ENCODE measurements at regions not wholly inside any gene's neighbourhood (a gene's known extent, or its start where the extent isn't known, plus 50 kb on each side); places are given as distances from the start of the nearest gene placed in this dataset.
"Not testable (repeated sequence)": the region's sequence is repeated elsewhere in the genome, so short reads cannot be mapped to it uniquely, and the experiment has no call there.

DNA sequence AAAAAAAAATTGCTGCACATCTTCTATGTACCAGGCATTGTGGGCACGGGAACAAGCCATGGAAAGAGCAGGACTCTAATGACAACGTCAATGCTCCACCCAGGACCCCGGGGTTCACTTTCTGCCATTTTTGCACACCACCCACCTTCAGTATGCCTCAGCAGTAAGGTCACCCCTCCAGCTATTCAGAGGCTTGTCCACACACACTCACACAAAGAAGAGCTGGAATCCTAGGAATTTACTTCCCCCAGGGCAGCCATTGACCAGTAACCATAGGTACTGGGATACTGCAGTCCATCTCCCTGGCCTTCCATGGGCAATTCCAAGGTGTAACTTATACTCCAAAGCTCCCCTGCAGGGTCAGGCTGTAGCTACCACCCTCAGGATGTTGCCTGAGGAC is 170.8 kb downstream of the SUCLG1 start:
- DNase-seq (ENCODE audit: low read depth) = no peak

DNA sequence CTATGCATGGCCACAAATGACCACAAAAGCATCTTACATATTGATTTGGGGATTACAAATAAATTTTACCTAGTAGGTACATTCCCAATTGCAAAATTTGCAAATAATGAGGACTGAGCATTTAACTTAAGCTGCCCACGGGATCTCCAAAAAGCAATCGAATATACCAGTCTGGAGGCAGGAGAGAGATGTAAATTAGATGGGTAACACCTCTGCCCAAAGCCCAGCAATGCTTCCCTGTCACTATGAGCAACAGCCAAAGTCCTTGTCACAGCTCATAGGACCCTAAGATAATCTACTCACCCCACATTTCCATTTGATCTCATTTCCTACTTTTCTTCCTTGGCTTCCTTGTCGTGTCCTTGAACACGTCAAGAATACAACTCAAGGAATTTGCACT is 172.2 kb downstream of the SUCLG1 start:
- no peak for DNase-seq (ENCODE audit: low read depth)

DNA sequence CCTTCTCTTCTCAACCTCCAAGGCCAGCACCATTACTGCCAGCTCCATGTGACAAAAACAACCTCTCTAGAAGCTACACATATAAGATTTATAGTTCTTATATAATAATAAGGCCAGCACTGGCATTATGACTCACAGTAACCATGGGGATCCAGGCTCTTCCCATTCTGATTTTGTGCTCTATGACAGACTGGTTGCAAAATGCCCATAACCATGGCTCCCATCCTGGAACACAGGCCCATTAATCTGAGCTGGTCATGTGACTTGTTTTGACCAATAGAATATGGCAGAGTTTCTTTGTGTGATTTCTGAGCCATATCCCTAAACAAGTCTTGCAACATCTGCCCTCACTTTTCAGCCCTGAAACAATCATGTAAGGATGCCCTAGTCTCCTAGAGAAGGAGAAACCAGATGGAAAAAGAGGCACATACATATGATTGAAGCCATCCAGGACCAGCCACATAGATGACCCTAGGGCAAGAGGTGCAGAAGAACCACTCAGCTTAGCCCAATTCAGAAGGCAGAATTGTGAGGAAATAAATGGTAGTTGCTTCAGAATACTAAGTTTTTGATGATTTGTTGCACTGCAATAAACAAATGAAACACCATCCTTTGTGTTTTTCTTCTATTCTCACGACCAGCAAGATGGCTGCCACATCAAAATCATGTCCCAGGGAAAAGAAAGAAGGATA is 173.9 kb downstream of the SUCLG1 start:
- no peak for DNase-seq (ENCODE audit: low read depth)

DNA sequence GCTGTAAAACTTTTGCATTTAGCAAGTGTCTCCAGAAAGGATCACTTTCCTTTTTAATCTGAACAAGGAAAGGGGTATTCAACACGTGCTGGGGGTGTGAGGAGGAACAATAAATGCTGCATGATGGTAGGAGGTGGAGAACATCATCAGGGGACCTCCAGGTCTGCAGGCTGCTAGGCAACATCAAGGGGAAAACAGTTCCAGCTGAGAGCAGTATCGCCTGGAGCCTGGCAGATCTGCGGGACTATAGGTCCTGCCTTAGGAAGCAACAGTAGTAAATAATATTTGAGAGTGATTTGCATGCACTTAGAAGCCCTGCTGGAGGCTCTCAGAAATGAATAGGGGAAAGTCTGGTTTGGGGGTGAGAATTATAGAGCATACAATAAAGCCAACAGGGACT is 175.6 kb downstream of the SUCLG1 start:
- no peak for DNase-seq (ENCODE audit: low read depth)

DNA sequence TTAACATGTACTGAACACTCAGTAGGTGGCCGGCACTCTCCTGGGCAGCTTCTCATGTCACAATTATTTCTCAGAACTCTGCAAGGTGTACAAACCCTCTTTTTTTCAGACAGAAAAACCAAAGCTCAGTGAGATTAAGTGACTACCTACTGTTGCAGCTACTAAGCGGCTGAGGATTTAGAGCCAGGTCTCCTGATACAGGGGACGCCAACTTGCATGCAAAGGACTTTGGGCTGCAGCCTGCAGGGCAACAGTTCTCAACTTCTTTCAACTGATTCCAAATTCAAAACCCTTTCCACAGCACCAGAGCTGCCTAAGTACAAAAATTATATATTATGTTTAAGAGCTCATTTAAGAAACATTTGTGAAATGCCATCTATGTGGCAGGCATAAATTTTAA is 177.6 kb downstream of the SUCLG1 start:
- no peak for DNase-seq (ENCODE audit: low read depth)

DNA sequence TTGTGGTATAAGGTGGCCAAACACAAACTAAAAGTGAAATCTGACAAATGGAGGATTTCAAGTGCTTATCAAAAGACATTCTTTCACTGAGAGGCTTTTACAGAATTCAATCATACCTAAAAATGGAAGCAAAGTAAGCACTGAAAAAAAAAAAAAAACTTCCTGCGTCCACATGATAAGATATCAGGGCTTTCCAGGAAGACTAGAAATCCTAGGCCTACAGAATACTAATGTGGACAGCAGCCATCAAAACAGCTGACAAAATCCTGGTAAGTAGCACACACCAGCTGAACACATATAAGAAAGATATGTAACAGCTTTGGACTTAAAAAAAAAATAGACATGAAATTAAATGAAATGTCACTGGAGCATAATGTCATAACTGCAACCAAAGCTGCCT is 178.2 kb downstream of the SUCLG1 start:
- DNase-seq (ENCODE audit: low read depth) = no peak

DNA sequence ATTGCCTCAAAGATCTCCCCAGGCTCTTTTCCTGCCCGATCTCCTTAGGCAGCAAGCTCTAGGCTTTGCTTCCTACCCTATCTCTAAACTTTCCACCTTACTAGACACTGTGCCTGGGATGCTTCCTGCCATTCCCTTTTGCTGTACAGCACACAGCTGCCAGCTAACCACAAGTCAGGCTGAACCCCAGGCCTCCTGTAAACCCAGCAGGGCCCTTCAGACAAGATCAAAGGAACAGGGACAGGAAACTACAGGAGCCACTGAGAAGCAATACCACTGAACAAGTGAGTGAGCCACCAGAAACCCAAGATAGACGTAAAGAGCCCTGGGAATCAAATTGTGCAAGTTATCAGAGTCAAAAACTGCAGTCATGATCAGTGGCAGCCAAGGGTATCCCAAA is 180.7 kb downstream of the SUCLG1 start:
- DNase-seq (ENCODE audit: low read depth) = no peak

DNA sequence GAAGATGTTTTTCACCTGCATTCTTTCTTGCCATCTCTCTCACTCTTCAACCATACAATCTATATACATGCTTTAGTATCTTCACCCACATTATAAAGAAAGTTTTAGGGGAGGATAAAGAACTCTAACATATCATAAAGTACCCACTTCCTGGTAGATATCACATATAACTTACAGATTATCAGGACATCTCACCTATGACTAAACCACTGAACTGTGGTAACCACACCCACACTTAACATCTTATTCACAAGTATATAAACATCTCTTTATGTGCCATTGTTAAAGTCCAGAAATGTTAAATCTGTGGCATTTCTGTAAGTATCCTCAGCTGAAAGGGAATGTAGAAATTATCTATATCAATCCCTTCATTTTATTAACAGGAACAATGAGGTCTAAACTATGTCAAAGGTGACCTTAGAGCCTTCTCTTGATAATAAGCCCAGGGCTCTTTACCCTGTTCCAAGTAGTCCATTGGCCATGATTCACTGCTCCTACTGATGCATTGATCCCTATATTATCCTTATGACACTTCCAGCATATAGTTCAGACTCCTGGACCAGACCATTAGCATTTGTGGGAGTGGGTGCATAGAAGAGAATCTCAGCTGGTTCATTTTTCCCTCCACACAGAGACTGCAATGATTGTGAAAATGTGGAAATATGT is 182.4 kb downstream of the SUCLG1 start:
- DNase-seq (ENCODE audit: low read depth) = no peak

DNA sequence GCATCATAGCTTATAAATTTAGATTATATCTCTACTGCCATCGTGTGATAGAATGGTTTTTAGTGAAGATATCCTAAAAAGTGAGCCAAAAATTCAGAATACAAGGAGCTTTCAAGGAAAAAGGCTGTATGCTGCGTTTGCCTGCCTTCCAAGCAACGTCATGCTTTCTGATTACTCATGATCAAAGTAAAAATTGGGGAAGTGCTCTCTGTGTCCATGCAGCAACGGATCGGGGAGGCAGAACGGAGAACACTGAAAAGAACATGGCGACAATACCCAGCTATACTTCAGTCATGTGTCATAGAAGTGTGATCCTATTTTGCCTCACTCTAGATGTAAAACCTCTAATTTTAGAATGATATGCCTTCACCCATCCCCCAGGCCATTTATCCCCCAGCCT is 185.7 kb downstream of the SUCLG1 start:
- no peak for DNase-seq (ENCODE audit: low read depth)

DNA sequence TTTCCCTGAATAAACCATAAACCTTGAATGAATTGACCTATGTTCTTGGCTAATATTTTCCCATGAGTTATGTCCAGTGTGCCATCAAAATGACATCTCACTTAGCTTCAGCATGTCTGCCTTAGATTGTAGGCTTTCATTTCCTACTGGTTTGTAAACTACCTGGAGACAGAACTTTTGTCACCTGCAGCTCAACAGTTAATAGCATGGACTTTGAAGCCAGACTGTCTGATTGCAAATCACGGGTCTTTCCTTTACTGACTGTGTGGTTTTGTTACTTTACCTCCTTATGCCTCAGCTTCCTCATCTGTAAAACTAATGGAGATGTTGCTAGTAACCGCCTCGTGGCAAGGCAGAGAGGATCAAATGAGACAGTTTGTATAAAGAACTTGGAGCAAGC is 187.1 kb downstream of the SUCLG1 start:
- DNase-seq (ENCODE audit: low read depth) = no peak

DNA sequence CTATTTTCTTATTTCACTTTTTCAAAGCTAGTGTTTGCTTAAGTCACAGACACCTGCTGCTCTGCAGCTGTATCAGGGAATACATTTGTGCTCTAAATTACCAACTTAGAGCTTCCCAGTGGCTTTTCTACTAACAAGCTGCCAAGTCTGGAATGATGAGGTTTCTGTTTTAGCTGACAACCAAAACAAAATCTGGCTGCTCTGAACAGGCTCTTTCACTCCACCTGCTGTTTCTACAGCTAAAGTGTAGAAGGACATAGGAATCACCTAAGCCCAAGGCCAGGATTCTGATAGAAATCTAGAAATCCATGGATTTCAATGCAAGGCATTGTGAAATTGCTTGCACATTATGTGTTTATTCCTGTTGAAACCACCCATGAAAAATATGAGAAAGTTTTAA is 201.2 kb downstream of the SUCLG1 start:
- no peak for DNase-seq (ENCODE audit: low read depth)

DNA sequence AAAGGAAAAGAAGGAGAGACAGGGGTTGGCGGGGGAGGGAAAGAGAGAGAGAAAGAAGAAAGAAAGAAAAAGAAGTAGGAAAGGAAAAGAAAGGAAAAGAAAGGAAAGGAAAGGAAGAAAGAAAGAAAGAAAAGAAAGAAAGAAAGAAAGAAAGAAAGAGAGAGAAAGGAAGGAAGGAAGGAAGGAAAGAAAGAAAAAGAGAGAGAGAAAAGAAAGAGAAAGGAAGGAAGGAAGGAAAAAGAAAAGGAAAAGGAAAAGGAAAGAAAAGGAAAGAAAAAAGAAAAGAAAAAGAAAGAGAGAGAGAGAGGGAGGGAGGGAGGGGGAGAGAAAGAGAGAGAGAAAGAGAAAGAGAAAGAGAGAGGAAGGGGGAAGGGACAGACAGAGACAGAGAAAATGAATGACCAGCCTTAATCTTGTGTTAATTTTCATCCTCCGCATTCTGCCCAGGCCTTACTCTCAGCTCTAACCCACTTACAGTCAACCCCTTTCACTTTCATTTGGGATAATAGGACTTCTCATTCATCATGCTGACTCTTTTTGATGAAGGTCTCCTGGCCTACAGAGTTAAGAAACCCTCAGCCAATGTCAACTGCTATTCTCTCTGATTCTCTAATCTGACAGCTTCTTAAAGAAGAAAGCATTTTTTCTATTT is 207.3 kb downstream of the SUCLG1 start:
- DNase-seq (ENCODE audit: low read depth) = no peak

DNA sequence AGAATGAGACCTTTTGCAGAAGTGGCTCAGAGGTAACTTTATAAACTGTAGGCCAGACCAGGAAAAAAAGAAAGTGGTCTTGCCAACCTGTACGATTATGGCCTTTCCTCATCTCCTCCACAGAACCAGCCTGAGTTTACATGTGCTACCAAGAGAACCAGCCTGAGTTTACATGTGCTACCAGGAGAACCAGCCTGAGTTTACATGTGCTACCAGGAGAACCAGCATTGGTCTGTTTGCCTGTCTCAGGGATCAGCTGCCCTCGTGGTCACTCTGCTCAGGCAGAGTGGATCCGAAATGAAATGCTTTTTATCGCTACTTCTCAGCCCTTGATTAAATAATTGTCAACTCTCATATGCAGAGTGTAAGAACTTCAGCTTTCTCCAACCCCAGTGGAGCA is 209.9 kb downstream of the SUCLG1 start:
- no peak for DNase-seq (ENCODE audit: low read depth)

DNA sequence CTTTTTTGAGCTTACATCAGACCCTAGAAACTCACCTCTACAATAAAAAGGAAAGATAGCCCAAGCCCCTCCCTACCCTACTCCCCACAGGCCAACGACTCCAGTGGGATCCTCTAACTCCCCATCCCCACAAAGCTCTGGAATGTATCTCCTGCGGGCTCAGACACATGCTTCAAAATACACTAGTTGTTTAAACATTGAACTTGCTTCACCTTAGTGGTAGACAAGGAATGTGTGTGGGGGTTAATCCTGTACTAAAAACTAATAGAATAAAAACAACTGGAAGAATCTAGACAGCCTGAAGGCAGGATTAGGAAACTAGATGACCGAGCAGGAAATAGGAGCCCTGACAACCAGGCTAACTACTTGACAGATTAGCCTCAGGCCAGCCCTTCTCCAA is 211.5 kb downstream of the SUCLG1 start:
- DNase-seq (ENCODE audit: low read depth) = no peak

DNA sequence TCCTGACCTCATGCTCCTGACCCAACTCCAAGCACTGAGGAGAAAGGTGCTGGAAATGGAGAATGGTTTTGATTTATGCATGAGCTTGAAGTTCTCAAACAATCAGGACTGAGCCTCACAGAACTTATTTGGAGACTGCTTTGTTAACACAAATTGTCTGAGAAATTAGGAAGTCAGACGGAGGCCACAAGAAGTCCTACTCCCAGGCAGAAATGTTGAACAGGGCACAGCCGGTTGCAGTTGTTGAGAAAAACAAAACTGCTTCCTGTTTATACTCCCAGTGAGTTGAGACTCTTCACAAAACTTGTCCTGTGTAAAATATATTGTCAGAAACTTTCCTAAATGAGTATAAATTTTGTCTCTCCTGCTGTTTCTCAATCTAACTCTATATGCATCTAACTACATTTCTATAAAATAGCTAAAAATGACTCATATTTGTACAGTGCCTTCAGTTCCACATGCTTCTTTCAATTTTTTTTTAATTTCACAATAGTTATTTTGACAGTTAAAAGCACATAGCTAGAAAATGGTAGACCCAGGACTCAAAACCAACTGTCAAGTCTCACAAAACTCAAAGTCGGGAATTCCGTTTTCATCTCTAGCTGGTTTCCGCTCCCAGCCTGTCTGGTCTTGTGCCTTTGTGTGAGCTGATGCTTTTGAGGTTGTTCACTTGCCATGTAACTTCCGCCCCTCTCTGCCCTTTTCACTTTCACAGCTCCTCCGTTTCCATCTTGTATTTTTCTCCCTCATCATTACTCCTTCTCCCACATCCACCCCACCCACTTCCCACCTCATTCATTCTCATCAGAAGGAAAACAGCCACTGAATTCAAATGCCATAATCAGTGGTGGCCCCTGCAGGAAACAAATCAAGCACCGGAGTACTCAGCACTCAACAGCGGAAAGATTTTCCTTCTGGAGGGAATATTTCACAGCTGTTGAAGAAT is 215.0 kb downstream of the SUCLG1 start:
- DNase-seq (ENCODE audit: low read depth) = no peak

DNA sequence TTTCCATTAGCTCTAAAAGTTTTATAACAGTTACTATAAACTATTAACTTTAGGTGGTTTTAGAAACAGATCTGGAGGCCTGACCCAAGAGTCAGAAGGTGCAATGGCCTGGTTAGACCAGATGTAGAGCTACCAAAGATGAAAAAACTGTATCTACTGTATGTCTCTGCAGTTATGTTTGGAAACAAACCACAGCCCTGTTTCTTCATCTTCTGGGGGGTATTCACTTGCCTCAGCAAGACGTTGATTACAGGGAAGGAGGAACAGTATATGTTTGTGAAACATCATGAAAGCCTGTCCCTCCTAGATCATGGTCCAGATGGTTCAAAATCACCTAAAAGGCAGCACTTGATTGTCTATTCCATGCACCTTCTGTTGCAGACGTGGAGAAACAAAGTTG is 220.2 kb downstream of the SUCLG1 start:
- DNase-seq (ENCODE audit: low read depth) = no peak

DNA sequence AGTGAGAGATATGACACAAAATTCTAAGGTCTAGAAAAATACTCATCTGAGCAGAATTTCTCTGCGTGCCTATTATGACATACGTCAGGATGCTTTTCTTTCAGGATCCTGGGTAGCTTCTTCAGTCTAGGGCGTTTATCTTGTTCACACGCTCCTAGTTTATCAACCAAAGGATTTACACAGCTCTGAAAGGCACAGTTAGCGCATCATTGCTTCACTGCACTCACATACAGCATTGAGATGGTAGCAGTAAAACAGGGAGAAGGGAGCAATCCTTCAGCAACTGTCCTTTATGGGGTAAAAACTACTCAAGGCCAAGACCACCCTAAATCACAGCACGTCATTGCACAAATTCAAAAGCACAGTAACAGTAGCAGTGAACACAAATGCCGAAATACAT is 222.8 kb downstream of the SUCLG1 start:
- no peak for DNase-seq (ENCODE audit: low read depth)

DNA sequence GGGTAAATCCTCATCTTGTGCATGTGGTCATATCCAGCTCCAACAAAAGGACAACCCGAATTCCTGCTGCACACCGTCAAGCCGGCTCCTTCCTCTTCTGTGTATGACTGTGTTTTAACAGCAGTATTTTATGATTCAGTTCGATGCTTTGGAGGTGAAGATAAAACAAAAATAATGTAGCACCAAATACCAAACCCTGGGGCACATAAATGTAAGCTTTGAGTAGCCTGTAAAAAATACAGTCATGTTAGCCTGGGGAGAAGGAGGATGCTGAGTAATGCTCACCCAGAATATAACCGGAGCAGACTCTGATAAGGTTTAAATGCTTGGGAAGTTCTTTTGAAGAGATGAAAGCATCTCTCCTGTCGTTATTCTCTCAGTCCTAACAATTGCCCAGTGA is 225.0 kb downstream of the SUCLG1 start:
- no peak for DNase-seq (ENCODE audit: low read depth)

DNA sequence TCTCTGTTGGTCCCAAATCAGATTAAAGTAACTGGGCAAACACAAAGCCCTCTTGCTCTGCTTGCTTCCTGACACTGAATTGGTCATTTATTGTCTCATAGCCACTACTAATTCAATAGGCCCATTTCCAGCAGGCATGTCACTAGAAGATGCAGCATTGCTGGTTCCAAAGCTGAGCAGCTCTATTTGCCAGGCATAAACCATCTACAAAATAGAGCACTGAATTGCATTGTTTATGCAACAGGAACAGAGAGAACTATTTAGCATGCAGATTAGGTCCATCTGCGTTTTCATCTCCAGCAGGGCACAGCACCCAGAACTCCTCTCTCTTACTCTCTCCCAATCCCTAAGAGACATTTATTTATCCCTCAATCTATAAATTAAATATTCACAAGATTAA is 227.6 kb downstream of the SUCLG1 start:
- no peak for DNase-seq (ENCODE audit: low read depth)

DNA sequence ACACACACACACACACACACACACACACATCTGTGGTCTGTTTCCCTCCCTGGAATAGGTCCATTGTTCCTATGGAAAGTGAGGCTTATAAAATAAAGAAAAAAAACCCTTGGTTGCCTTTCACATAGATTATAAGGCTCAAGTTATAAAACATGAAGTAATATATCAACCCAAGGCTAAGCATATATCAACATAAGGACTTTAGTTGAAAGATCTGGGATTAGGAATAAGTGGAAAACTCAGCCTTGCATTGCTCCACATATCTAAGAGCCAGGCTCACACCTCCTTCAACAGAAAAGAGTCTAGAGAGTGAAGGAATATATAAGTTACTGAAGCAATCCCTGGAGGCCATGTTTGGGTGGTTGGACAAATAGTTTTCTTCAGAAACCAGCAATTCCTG is 235.0 kb downstream of the SUCLG1 start:
- no peak for DNase-seq (ENCODE audit: low read depth)

DNA sequence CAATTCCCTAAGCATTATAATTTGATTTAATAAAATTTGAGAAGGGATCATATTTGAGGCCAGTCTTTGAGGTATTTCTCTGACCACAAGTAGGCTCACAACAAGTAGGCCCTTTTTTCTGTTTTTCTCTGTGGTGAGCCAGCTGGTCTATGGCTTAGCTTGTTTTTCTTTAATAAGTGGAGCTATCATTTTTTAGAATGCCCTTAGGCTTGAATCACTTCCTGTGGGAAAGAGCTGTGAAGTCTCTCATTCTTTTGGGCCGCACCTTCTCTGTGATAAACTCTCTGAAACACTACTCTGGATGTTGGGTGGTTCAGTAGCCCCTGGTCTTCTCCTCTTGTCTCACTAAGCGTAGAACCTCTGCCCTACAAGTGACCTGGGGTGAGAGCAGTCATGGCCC is 235.9 kb downstream of the SUCLG1 start:
- no peak for DNase-seq (ENCODE audit: low read depth)

DNA sequence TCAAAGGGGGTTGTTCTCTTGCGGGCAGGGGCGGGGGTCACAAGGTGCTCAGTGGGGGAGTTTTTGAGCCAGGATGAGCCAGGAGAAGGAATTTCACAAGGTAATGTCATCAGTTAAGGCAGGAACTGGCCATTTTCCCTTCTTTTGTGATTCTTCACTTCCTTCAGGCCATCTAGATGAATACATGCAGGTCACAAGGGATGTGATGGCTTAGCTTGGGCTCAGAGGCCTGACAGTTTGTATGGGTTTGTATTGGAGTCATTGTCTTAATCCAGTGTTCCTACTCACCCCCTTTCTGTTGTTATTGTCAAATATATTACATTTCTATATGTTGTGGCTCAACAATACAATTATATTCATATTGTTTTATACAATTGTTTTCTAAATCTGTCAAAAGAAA is 238.0 kb downstream of the SUCLG1 start:
- DNase-seq (ENCODE audit: low read depth) = not testable (repeated sequence)

DNA sequence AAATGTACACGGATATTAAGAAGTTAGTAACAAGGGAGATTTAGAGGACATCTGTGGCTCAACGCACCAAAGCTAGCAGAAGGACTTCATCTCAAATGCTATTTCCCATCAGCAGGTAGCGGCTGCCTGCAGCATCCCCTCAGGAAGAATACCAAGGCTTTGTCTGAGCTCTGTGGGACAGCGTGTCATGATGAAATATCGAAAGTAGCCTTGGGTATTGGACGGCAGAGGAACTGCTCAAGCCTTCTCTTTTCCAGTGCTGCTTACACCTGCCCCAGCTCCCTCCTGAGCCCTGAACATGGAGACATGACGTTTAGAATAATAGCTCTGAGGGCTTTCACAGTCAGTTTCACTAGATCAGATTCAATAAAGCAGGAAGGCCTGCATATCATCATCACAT is 241.6 kb downstream of the SUCLG1 start:
- DNase-seq (ENCODE audit: low read depth) = no peak

All from stimulated activated CD8-positive, alpha-beta memory T cell treated with anti-CD3 and anti-CD28 coated beads, Interleukin-15, amount 100 ng/mL, for 1 hour (primary cell).